Fibroblast of the aortic adventitia (primary cell): ENCODE measurements at regions not wholly inside any gene's neighbourhood (a gene's known extent, or its start where the extent isn't known, plus 50 kb on each side); places are given as distances from the start of the nearest gene placed in this dataset.
"Not testable (repeated sequence)": the region's sequence is repeated elsewhere in the genome, so short reads cannot be mapped to it uniquely, and the experiment has no call there.

Source experiments
- DNase-seq: peaks from one replicate; pipeline ENCODE4 v3.0.0-alpha.2; 2010; ENCODE audit warnings: low read depth
- H3K4me3 ChIP-seq: 2 replicates; pipeline ENCODE4 v1.5.1; 2011; ENCODE audit warnings: low read depth, mild to moderate bottlenecking, control low read depth, low read length, moderate library complexity
- TF ChIP-seq, protein P1 (sequence below): IDR thresholded peaks from 2 replicates; pipeline ENCODE4 v1.5.1; 2011; ENCODE audit warnings: mild to moderate bottlenecking, low read length, control low read depth, inconsistent platforms; ENCODE audit not compliant: insufficient read depth

GRCh38 chr2:242041816-242042215 lies 172.3 kb downstream of the RTP5 start:
- H3K4me3 ChIP-seq, result no peak overlapping the region
- DNase-seq, result no peak
- TF ChIP-seq, protein P1, sequence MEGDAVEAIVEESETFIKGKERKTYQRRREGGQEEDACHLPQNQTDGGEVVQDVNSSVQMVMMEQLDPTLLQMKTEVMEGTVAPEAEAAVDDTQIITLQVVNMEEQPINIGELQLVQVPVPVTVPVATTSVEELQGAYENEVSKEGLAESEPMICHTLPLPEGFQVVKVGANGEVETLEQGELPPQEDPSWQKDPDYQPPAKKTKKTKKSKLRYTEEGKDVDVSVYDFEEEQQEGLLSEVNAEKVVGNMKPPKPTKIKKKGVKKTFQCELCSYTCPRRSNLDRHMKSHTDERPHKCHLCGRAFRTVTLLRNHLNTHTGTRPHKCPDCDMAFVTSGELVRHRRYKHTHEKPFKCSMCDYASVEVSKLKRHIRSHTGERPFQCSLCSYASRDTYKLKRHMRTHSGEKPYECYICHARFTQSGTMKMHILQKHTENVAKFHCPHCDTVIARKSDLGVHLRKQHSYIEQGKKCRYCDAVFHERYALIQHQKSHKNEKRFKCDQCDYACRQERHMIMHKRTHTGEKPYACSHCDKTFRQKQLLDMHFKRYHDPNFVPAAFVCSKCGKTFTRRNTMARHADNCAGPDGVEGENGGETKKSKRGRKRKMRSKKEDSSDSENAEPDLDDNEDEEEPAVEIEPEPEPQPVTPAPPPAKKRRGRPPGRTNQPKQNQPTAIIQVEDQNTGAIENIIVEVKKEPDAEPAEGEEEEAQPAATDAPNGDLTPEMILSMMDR, result no peak

GRCh38 chr2:242043538-242044312 lies 174.2 kb downstream of the RTP5 start:
- H3K4me3 ChIP-seq, result no peak overlapping the region
- no peak for DNase-seq
- TF ChIP-seq, protein P1, result no peak

- no peak overlapping the region for H3K4me3 ChIP-seq
- TF ChIP-seq, protein P1, result no peak
- no peak for DNase-seq
These were observed 174.7 kb downstream of the RTP5 start for GRCh38 chr2:242044313-242044590.

- H3K4me3 ChIP-seq, DNase-seq: not testable (repeated sequence)
These were observed 176.1 kb downstream of the RTP5 start for GRCh38 chr2:242045596-242046144.

DNA sequence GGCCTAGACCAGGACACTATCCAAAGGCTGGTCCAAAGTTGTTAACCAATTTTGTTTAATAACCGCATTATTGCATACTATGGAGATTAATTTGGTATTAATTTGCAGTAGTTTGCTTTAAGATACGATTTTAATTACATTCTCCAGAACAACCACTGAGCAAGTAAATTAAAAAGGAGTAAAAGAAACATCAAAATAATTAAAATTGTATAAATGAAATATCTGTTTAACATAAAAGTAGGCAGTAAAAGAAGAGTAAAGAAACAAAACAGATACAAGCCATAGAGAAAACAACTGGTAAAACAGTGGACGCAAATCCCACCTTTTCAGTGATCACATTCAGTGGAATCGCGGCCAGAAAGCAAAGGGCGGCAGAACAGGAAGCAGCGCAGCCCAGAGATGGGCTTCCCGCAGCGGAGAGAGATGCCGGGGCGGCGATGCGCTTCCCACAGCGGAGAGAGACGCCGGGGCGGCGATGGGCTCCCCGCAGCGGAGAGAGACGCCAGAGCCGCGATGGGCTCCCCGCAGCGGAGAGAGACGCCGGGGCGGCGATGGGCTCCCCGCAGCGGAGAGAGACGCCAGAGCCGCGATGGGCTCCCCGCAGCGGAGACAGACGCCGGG lies 176.8 kb downstream of the RTP5 start:
- DNase-seq, result no peak
- no peak overlapping the region for H3K4me3 ChIP-seq
- TF ChIP-seq, protein P1, result no peak

GRCh38 chr2:242047963-242048362 lies 178.4 kb downstream of the RTP5 start:
- DNase-seq, result no peak
- TF ChIP-seq, protein P1, result no peak
- no peak overlapping the region for H3K4me3 ChIP-seq

GRCh38 chr2:242048479-242048878 lies 178.9 kb downstream of the RTP5 start:
- H3K4me3 ChIP-seq, result no peak overlapping the region
- TF ChIP-seq, protein P1, result no peak

GRCh38 chr2:242049492-242049891 lies 180.0 kb downstream of the RTP5 start:
- DNase-seq, H3K4me3 ChIP-seq: not testable (repeated sequence)

More at GRCh38 chr2:242048479-242048878, 178.9 kb downstream of the RTP5 start:
- DNase-seq, result no peak
